Activated naive CD4-positive, alpha-beta T cell treated with anti-CD3 and anti-CD28 coated beads, Interleukin-2, amount 50 U/mL, for 24 hours (primary cell): ENCODE measurements at regions not wholly inside any gene's neighbourhood (a gene's known extent, or its start where the extent isn't known, plus 50 kb on each side); places are given as distances from the start of the nearest gene placed in this dataset.

Experiments
- H3K27ac Mint-ChIP-seq: one replicate; pipeline ENCODE4 v1.8.0; 2021; ENCODE audit warnings: mild to moderate bottlenecking, mixed read lengths
- H3K27me3 Mint-ChIP-seq: one replicate; pipeline ENCODE4 v1.8.0; 2021; ENCODE audit warnings: mixed read lengths
- H3K36me3 Mint-ChIP-seq: one replicate; pipeline ENCODE4 v1.8.0; 2021; ENCODE audit warnings: mixed read lengths
- H3K4me1 Mint-ChIP-seq: one replicate; pipeline ENCODE4 v1.8.0; 2021; ENCODE audit warnings: mixed read lengths
- H3K4me3 Mint-ChIP-seq: one replicate; pipeline ENCODE4 v1.8.0; 2021; ENCODE audit warnings: mild to moderate bottlenecking, mixed read lengths
- H3K9me3 Mint-ChIP-seq: one replicate; pipeline ENCODE4 v1.8.0; 2021; ENCODE audit warnings: mixed read lengths

- peaks cover 2% of the 10 kb centered on the region for H3K27me3 Mint-ChIP-seq
- H3K27ac Mint-ChIP-seq: no peak overlapping the region
- no peaks in the 10 kb centered on the region for H3K9me3 Mint-ChIP-seq
- H3K4me3 Mint-ChIP-seq: no peak overlapping the region
- no peaks in the 10 kb centered on the region for H3K4me1 Mint-ChIP-seq
- no peaks in the 10 kb centered on the region for H3K36me3 Mint-ChIP-seq
These were observed 153.8 kb upstream of the HNRNPA3 start for GRCh38 chr2:177058747-177059146.

DNA sequence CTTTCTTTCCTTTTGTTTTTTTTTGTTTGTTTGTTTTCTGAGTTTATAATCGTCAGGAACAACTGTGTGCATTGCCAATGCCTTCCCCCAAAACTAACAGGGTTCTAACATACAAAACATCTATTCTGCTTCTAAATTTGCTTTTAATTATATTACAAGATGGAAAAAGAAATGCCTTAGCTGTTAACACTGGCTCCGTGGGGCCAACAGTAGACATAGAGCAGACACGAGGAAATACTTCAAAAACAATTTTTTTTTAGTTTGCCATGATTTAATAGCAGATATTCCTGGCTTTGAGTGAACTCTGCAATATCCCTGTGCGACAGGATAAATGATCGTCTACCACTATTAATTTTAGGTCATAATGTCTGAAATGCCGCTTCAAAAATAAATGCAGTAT, 153.3 kb upstream of the HNRNPA3 start:
- Mint-ChIP-seq H3K9me3 (no peaks in the 10 kb centered on the region), H3K4me3 (no peak overlapping the region), H3K27ac (no peak overlapping the region), H3K27me3 (peaks cover 2% of the 10 kb centered on the region), H3K4me1 (no peaks in the 10 kb centered on the region), H3K36me3 (no peaks in the 10 kb centered on the region)

- Mint-ChIP-seq H3K27ac (no peak overlapping the region), H3K27me3 (peaks cover 2% of the 10 kb centered on the region), H3K4me3 (no peak overlapping the region), H3K36me3 (no peaks in the 10 kb centered on the region), H3K9me3 (no peaks in the 10 kb centered on the region), H3K4me1 (no peaks in the 10 kb centered on the region)
These were observed 149.3 kb upstream of the HNRNPA3 start for GRCh38 chr2:177063331-177063730.

- Mint-ChIP-seq H3K36me3 (no peaks in the 10 kb centered on the region), H3K27me3 (peaks cover 8% of the 10 kb centered on the region), H3K9me3 (no peaks in the 10 kb centered on the region), H3K4me3 (no peak overlapping the region), H3K27ac (no peak overlapping the region), H3K4me1 (no peaks in the 10 kb centered on the region)
These were observed 148.2 kb upstream of the HNRNPA3 start for GRCh38 chr2:177064422-177064821.

GRCh38 chr2:177068967-177069366, 143.6 kb upstream of the HNRNPA3 start:
- no peaks in the 10 kb centered on the region for H3K4me1 Mint-ChIP-seq
- no peak overlapping the region for H3K27ac Mint-ChIP-seq
- H3K27me3 Mint-ChIP-seq: peaks cover 14% of the 10 kb centered on the region
- H3K4me3 Mint-ChIP-seq: no peak overlapping the region
- no peaks in the 10 kb centered on the region for H3K36me3 Mint-ChIP-seq
- H3K9me3 Mint-ChIP-seq: no peaks in the 10 kb centered on the region

DNA sequence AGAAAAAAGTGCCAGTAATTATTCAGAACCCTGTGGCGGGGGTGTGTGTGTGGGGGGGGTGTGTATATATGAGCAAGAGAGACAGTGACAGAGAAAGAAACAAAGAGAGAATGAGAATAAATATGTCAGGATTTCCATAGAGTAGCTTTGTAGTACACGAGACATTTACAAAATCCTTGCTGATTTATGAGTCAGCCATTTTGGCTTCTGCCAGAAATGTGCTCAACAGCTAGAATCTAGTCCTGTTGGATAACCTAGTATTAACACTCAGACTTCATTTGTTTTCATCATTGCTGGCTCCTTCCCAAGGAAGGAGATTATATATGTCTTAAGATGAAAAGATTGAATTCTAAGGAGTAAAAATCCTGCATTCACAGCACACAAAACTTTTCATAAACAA, 140.5 kb upstream of the HNRNPA3 start:
- Mint-ChIP-seq H3K4me3 (no peak overlapping the region), H3K27ac (no peak overlapping the region), H3K4me1 (no peaks in the 10 kb centered on the region), H3K9me3 (no peaks in the 10 kb centered on the region), H3K27me3 (peaks cover 22% of the 10 kb centered on the region), H3K36me3 (no peaks in the 10 kb centered on the region)

DNA sequence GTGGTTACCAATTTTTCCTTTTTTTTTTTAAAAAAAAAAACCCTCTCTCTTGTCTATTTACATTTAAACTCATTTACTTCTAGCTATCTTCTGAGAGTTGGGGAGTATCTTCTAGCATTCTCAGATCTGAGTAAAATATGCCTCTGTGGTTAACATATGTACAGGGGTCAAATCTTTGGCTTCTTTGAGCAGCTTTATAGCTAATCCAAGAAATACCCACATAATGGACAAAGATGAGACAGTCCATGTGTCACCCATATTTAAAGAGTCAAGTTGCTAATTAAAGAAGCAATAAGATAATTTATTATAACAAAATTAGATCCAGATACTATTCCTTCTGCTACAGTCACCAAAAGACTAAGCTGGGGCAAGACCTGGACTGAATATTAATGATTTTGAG, 139.0 kb upstream of the HNRNPA3 start:
- peaks cover 20% of the 10 kb centered on the region for H3K27me3 Mint-ChIP-seq
- H3K4me1 Mint-ChIP-seq: no peaks in the 10 kb centered on the region
- no peaks in the 10 kb centered on the region for H3K36me3 Mint-ChIP-seq
- no peak overlapping the region for H3K4me3 Mint-ChIP-seq
- H3K27ac Mint-ChIP-seq: no peak overlapping the region
- H3K9me3 Mint-ChIP-seq: no peaks in the 10 kb centered on the region

- H3K36me3 Mint-ChIP-seq: no peaks in the 10 kb centered on the region
- no peak overlapping the region for H3K4me3 Mint-ChIP-seq
- H3K9me3 Mint-ChIP-seq: no peaks in the 10 kb centered on the region
- H3K27me3 Mint-ChIP-seq: peaks cover 18% of the 10 kb centered on the region
- H3K27ac Mint-ChIP-seq: no peak overlapping the region
- no peaks in the 10 kb centered on the region for H3K4me1 Mint-ChIP-seq
These were observed 138.4 kb upstream of the HNRNPA3 start for GRCh38 chr2:177074099-177074710.

GRCh38 chr2:177075254-177075653, 137.3 kb upstream of the HNRNPA3 start:
- no peak overlapping the region for H3K27ac Mint-ChIP-seq
- H3K4me3 Mint-ChIP-seq: no peak overlapping the region
- no peaks in the 10 kb centered on the region for H3K9me3 Mint-ChIP-seq
- H3K27me3 Mint-ChIP-seq: peaks cover 20% of the 10 kb centered on the region
- no peaks in the 10 kb centered on the region for H3K4me1 Mint-ChIP-seq
- no peaks in the 10 kb centered on the region for H3K36me3 Mint-ChIP-seq

- H3K27ac Mint-ChIP-seq: no peak overlapping the region
- H3K4me1 Mint-ChIP-seq: no peaks in the 10 kb centered on the region
- no peak overlapping the region for H3K4me3 Mint-ChIP-seq
- H3K9me3 Mint-ChIP-seq: no peaks in the 10 kb centered on the region
- H3K36me3 Mint-ChIP-seq: no peaks in the 10 kb centered on the region
- peaks cover 18% of the 10 kb centered on the region for H3K27me3 Mint-ChIP-seq
These were observed 135.9 kb upstream of the HNRNPA3 start for GRCh38 chr2:177076636-177077179.

DNA sequence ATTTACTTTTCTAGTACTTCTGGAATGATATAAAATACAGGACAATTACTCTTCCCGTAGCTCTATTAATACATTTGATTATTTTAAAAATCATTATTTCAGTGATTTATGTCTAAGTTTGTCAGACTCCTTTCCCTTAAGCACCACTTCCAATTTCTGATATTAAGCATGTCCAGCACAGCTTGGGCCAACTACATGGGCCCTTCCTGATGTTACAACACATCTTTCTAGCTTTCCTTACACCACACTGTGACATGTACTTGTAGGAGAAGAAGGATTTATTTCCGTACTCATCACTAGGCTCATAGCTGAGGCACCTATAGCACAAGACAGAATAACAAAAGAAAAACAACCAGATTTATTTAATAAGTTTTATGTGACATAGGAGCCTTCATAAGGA, 134.8 kb upstream of the HNRNPA3 start:
- peaks cover 21% of the 10 kb centered on the region for H3K27me3 Mint-ChIP-seq
- H3K4me1 Mint-ChIP-seq: no peaks in the 10 kb centered on the region
- no peaks in the 10 kb centered on the region for H3K9me3 Mint-ChIP-seq
- no peak overlapping the region for H3K4me3 Mint-ChIP-seq
- H3K36me3 Mint-ChIP-seq: no peaks in the 10 kb centered on the region
- H3K27ac Mint-ChIP-seq: no peak overlapping the region

- Mint-ChIP-seq H3K4me3 (no peak overlapping the region), H3K9me3 (no peaks in the 10 kb centered on the region), H3K4me1 (no peaks in the 10 kb centered on the region), H3K36me3 (no peaks in the 10 kb centered on the region), H3K27ac (no peak overlapping the region), H3K27me3 (peaks cover 22% of the 10 kb centered on the region)
These were observed 134.2 kb upstream of the HNRNPA3 start for GRCh38 chr2:177078416-177078815.

DNA sequence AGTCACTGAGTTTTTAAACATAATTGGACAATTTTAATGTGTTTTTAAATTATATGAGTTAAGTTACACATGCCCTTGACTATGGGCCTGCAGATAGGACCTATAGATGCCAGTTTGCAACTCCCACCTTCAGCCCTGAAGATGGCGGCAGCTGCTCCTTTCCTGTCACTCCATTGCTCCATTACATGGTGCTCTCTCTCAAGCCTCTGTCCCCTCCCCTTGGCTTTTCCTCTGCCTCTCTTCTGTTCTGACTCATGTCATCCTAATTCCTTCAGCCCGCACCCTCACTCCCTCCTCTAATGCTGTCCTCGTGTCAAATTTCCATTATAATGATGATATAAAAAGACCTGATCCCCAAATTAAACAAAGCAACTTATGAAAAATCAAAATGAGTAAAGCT, 133.7 kb upstream of the HNRNPA3 start:
- Mint-ChIP-seq H3K4me1 (no peaks in the 10 kb centered on the region), H3K9me3 (no peaks in the 10 kb centered on the region), H3K27ac (no peak overlapping the region), H3K4me3 (no peak overlapping the region), H3K27me3 (peaks cover 23% of the 10 kb centered on the region), H3K36me3 (no peaks in the 10 kb centered on the region)

GRCh38 chr2:177080746-177081284, 131.8 kb upstream of the HNRNPA3 start:
- H3K4me1 Mint-ChIP-seq: no peaks in the 10 kb centered on the region
- no peak overlapping the region for H3K27ac Mint-ChIP-seq
- peaks cover 17% of the 10 kb centered on the region for H3K27me3 Mint-ChIP-seq
- H3K9me3 Mint-ChIP-seq: no peaks in the 10 kb centered on the region
- no peak overlapping the region for H3K4me3 Mint-ChIP-seq
- no peaks in the 10 kb centered on the region for H3K36me3 Mint-ChIP-seq

- H3K4me3 Mint-ChIP-seq: no peak overlapping the region
- H3K36me3 Mint-ChIP-seq: no peaks in the 10 kb centered on the region
- peaks cover 12% of the 10 kb centered on the region for H3K27me3 Mint-ChIP-seq
- H3K9me3 Mint-ChIP-seq: no peaks in the 10 kb centered on the region
- no peak overlapping the region for H3K27ac Mint-ChIP-seq
- no peaks in the 10 kb centered on the region for H3K4me1 Mint-ChIP-seq
These were observed 128.0 kb upstream of the HNRNPA3 start for GRCh38 chr2:177084607-177085006.

DNA sequence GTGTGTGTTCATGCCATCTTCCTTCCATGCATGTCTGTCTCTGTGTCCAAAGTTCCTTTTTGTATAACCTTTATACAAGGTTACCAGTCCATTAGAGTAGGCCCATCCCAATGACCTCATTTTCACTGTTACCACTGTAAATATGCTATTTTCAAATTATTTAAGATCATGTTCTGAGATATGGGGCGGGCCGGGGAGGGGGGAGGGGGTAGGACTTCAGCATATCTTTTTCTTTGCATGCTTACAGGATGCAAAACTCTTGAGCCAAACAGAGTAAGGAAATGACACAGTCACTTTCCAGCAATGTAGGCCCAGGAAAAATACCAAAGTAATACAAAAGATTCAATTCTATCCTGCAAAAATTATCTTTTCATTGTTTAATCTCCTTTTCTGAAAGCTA, 124.1 kb upstream of the HNRNPA3 start:
- no peaks in the 10 kb centered on the region for H3K4me1 Mint-ChIP-seq
- peaks cover 9% of the 10 kb centered on the region for H3K27me3 Mint-ChIP-seq
- H3K27ac Mint-ChIP-seq: no peak overlapping the region
- H3K4me3 Mint-ChIP-seq: no peak overlapping the region
- H3K36me3 Mint-ChIP-seq: no peaks in the 10 kb centered on the region
- no peaks in the 10 kb centered on the region for H3K9me3 Mint-ChIP-seq

GRCh38 chr2:177090967-177091366, 121.6 kb upstream of the HNRNPA3 start:
- Mint-ChIP-seq H3K36me3 (no peaks in the 10 kb centered on the region), H3K9me3 (no peaks in the 10 kb centered on the region), H3K4me3 (no peak overlapping the region), H3K27ac (no peak overlapping the region), H3K4me1 (no peaks in the 10 kb centered on the region), H3K27me3 (peaks cover 7% of the 10 kb centered on the region)
